GM19025 (cell line): ENCODE measurements at regions not wholly inside any gene's neighbourhood (a gene's known extent, or its start where the extent isn't known, plus 50 kb on each side); places are given as distances from the start of the nearest gene placed in this dataset.

Experiments
- ATAC-seq: cut with Tn5 transposase; IDR thresholded peaks from one replicate; pipeline ENCODE4 v1.9.1; 2021; ENCODE audit warnings: mild to moderate bottlenecking, low read depth, moderate library complexity; ENCODE audit not compliant: unreplicated experiment

- no peak for ATAC-seq
Measured at GRCh38 chr15:26378304-26378703, 394.6 kb downstream of the GABRB3 start.

DNA sequence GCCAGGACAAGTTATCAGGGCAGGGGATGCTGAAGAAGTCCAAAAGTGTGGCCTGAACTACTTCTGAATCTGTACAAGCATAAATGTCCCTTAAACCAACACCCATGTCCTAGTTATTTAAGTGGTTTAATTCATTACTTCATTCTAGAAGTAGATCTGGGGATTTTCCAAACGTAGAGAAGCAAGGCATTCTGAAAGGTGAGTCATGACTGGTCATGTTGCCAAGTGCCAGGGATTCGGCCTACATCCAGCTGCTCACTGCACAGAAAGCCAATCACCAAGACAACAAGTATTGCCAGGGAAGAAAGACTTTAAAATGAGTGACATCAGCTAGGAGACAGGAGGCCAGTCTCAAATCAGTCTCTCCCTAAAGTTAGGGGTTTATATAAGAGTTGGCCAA is 396.6 kb downstream of the GABRB3 start:
- ATAC-seq, result no peak

GRCh38 chr15:26374806-26375205 is 398.1 kb downstream of the GABRB3 start:
- ATAC-seq, result no peak

DNA sequence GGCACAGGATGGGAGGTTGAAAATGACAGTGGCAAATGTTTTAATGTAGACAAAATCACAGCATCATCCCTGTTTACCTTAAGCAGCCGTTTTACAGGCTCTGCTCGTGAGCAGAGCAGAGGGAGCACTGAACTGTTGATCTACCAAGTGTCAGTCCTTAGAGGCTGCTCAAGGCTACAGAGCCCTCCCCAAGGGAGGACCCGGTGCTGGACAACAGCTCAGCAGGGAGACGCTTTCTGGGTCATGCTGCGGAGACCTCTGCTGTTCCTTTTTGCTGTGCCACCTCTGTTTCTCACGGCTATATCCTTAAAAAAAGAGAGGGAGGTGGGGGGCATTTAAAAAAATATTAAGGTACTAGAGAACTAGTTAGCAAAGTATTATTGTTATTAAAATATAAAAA is 400.2 kb downstream of the GABRB3 start:
- no peak for ATAC-seq

DNA sequence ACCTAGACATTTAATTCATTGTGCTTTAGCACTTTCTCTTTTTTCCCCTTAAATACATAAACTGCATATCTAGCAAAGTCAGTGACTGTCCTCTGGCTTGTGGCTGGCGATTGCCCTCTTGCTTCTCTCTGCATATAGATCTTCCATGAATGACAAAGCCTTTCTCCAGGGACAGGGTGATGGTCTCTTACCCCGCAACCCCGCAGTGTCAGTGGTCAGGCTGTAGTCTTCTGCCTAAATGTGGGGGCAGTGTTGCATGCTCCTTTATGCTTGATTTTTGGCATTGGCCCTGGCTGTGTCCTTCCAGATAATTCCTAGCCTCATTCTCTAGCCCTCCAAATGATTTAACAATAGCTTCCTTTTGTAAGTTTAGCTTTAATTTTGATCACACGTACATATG is 407.8 kb downstream of the GABRB3 start:
- no peak for ATAC-seq

DNA sequence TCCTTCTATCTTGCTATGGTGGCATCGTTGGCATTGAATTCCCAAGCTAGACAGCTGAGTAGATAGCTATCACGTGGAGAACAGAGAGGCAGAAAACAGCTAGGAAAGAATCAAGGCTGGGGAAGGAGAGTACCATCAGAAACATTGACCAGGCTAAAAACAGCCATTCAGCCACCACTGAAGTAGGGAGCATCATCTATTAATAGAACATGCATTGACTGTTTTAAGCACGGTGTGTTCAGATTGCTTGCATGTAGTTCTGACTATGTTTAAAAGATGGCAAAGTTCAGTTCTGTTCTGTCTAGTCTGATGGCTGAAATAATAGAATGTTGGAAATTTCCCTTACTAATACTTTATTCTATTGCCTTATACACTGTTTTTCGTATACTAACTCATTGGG is 413.0 kb downstream of the GABRB3 start:
- no peak for ATAC-seq

GRCh38 chr15:26358708-26359107 is 414.2 kb downstream of the GABRB3 start:
- ATAC-seq, result no peak

DNA sequence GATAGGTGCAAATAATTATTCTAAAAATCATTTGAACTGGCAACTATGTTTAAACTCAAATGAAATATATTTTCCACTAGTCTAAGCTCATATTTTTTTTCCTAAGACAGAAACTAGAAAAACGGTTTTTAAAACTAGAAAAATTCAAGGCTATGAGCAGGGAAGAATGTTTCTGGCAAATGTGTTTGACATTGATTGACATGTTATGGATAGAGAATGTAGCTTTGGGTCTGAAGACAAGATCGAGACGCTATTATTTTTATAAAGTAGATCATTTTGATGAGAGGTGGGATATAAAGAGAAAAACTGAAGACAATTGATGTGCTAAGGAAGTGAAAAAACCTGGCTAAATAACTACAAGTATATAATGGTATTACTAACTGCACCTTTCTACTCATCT is 415.2 kb downstream of the GABRB3 start:
- ATAC-seq, result no peak

DNA sequence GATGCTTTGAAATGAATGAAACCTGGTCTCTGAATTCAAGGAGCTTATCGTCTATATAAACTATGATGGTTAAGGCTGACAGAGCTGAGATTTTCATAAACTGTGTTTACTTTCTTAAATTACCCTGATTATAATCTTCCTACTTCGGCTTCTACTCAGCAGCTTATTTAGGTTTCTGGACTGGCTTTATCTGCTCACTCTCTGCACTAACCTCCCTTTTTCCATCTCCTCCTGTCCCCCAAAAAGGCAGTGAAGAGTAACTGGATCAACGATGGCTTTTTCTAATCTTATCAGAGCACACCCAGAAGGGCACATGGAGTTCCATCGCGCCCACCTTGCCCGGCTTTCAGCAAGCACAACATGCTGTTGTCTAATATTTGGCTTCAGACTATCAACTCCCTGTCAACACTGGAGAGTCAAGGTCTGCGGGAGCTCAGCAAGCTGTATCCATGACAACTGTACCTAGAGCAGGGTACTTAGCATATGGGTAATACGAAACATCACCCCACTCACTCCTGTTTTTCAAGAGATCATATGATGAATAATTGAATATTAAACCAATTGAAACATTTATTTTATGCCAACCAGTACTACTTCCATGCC is 417.3 kb downstream of the GABRB3 start:
- ATAC-seq, result no peak

- ATAC-seq, result no peak
Measured at GRCh38 chr15:26352909-26353308, 420.0 kb downstream of the GABRB3 start.

DNA sequence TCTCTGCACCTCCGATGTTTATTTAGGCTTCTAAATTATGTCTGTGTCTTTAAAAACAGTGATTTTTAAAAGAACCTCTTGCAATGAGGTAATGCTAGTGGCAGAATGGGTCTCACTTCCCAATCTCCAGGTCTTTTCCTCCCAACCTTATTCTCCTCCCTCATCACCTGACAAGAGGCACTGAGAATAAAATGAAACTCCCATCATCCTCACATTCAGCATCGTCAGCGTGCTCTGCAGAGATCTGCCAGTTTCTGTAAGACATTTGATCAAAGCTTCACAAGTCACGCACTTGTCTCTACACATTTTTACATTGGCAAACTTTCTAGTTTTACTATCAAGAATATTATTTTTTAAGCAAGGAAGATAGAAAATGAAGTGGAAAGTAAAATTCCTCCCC is 420.5 kb downstream of the GABRB3 start:
- no peak for ATAC-seq

- no peak for ATAC-seq
Measured at GRCh38 chr15:26325495-26325894, 447.4 kb downstream of the GABRB3 start.

GRCh38 chr15:26323566-26323965 is 449.3 kb downstream of the GABRB3 start:
- no peak for ATAC-seq

GRCh38 chr15:26318689-26319088 is 454.2 kb downstream of the GABRB3 start:
- no peak for ATAC-seq

GRCh38 chr15:26314577-26314976 is 451.4 kb upstream of the ATP10A start:
- no peak for ATAC-seq

- no peak for ATAC-seq
Measured at GRCh38 chr15:26311710-26312236, 448.6 kb upstream of the ATP10A start.

- ATAC-seq, result no peak
Measured at GRCh38 chr15:26298659-26299170, 435.6 kb upstream of the ATP10A start.

GRCh38 chr15:26298010-26298658 is 435.0 kb upstream of the ATP10A start:
- ATAC-seq, result no peak

- ATAC-seq, result no peak
Measured at GRCh38 chr15:26295336-26296085, 432.4 kb upstream of the ATP10A start.

- no peak for ATAC-seq
Measured at GRCh38 chr15:26294059-26294689, 431.0 kb upstream of the ATP10A start.

DNA sequence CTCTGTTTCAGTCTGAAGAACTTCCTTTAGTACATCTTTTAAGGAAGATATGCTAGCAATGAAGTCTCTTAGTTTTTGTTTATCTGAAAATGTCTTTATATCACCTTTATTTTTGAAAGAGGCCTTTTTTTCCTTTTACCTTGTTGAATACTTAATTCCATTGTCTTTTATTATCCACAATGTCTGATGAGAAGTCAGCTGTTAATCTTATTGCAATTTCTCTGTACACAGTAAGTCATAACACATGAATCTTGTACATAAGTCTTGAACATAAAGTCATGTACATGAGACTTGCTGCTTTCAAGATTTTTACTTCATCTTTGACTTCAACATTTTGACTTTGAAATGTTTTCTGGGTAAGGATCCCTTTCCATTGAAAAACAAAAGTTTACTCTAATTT is 424.3 kb upstream of the ATP10A start:
- ATAC-seq, result no peak
